ENCODE measurements at regions not wholly inside any gene's neighbourhood (a gene's known extent, or its start where the extent isn't known, plus 50 kb on each side); places are given as distances from the start of the nearest gene placed in this dataset.

GRCh38 chr2:12498286-12498685, 218.4 kb upstream of the TRIB2 start:
- no peak for TF ChIP-seq CTCF (IDR thresholded peaks at IDR 0.05)
- no peak for TF ChIP-seq POLR2A (IDR thresholded peaks at IDR 0.05)
